OCI-LY3 (cell line): ENCODE measurements at regions not wholly inside any gene's neighbourhood (a gene's known extent, or its start where the extent isn't known, plus 50 kb on each side); places are given as distances from the start of the nearest gene placed in this dataset.

Experiments
- H2AFZ ChIP-seq: fragments of 200-600, 300-600 bp; shearing (Covaris generic); 2 replicates; pipeline ENCODE4 v1.6.0; 2014; ENCODE audit warnings: antibody characterized with exemption, low read depth, low read length
- H3K27ac ChIP-seq: fragments of 200-600, 300-600 bp; sonication (generic); 2 replicates; pipeline ENCODE4 v1.5.1; 2014; ENCODE audit warnings: mild to moderate bottlenecking, low read length, moderate library complexity, mixed read lengths
- H3K27me3 ChIP-seq: fragments of 200-600, 300-600 bp; sonication (generic); 2 replicates; pipeline ENCODE4 v1.6.1; 2014; ENCODE audit warnings: low read depth, low read length, mixed read lengths
- H3K36me3 ChIP-seq: fragments of 200-600, 300-600 bp; sonication (generic); replicated peaks from 2 replicates; pipeline ENCODE3; 2014; ENCODE audit warnings: low read depth, low read length, mixed read lengths
- H3K4me1 ChIP-seq: fragments of 300-600, 200-600 bp; sonication (generic); 2 replicates; pipeline ENCODE4 v1.6.1; 2014; ENCODE audit warnings: low read length, mixed read lengths
- H3K4me2 ChIP-seq: fragments of 200-600, 300-600 bp; sonication (generic); 2 replicates; pipeline ENCODE4 v1.6.1; 2014; ENCODE audit warnings: low read length, mixed read lengths
- H3K4me3 ChIP-seq: fragments of 300-600, 200-600 bp; sonication (generic); 2 replicates; pipeline ENCODE4 v1.5.1; 2014; ENCODE audit warnings: antibody characterized with exemption, mild to moderate bottlenecking, low read length, moderate library complexity
- H3K79me2 ChIP-seq: fragments of 300-600, 200-600 bp; shearing (Covaris generic); 2 replicates; pipeline ENCODE4 v1.6.1; 2014; ENCODE audit warnings: mild to moderate bottlenecking, low read length, mixed read lengths
- H3K9ac ChIP-seq: fragments of 300-600, 200-600 bp; shearing (Covaris generic); 2 replicates; pipeline ENCODE4 v1.6.0; 2014; ENCODE audit warnings: mild to moderate bottlenecking, low read length, moderate library complexity
- H3K9me3 ChIP-seq: fragments of 200-600, 300-600 bp; shearing (Covaris generic); 2 replicates; pipeline ENCODE4 v1.6.1; 2014; ENCODE audit warnings: low read length, mixed read lengths; ENCODE audit not compliant: insufficient read depth
- H4K20me1 ChIP-seq: fragments of 200-600, 300-600 bp; sonication (generic); 2 replicates; pipeline ENCODE4 v1.6.1; 2016; ENCODE audit warnings: low read length, mixed read lengths; ENCODE audit not compliant: insufficient read depth
- EZH2phosphoT487 ChIP-seq: fragments of 200-600 bp; shearing (Covaris generic); IDR thresholded peaks from 2 replicates; pipeline ENCODE4 v1.6.1; 2018; ENCODE audit warnings: antibody characterized with exemption, mixed run types, low read depth
- TF ChIP-seq, protein P1 (sequence below): fragments of 200-600, 300-600 bp; sonication (generic); IDR thresholded peaks from 2 replicates; pipeline ENCODE4 v1.5.1; 2014; ENCODE audit warnings: antibody characterized with exemption, low read length, low read depth

DNA sequence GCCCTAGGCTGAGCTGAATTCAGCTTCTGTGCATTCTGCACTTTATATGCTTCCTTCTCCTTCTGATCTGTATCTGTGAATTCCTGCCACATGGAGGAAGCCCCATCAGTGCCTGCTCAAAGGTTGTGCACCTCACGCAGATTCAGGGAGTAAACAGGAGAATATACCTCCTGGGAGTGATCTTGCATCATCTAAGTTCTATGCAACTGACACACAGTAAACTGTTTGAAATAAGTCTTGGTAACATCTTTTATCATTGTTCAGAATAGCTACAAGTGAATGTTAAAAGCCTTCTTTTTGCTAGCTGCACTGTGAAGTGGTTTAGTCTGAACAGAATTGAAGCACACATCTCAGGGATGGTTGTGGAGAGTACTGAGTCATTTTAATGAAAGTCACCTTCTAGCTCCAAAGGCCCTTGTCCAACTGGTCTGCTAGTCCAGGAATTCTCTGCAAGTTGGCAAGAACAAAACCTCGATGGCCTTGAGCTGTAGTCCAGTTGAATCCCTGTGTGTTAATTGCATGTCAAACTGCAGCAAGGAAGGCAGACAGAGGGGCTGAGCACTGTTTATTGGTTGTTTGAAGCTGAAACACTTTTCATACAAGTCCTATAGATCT lies 215.0 kb downstream of the WNT5A start:
- no peaks in the 10 kb centered on the region for H3K4me1 ChIP-seq
- no peaks in the 10 kb centered on the region for H3K9me3 ChIP-seq
- no peak overlapping the region for H3K4me2 ChIP-seq
- no peaks in the 10 kb centered on the region for H4K20me1 ChIP-seq
- H3K36me3 ChIP-seq: no peaks in the 10 kb centered on the region
- peaks cover 8% of the 10 kb centered on the region for H3K27me3 ChIP-seq
- H2AFZ ChIP-seq: no peak overlapping the region
- no peak overlapping the region for H3K27ac ChIP-seq
- no peak for TF ChIP-seq EZH2phosphoT487
- TF ChIP-seq, protein P1, sequence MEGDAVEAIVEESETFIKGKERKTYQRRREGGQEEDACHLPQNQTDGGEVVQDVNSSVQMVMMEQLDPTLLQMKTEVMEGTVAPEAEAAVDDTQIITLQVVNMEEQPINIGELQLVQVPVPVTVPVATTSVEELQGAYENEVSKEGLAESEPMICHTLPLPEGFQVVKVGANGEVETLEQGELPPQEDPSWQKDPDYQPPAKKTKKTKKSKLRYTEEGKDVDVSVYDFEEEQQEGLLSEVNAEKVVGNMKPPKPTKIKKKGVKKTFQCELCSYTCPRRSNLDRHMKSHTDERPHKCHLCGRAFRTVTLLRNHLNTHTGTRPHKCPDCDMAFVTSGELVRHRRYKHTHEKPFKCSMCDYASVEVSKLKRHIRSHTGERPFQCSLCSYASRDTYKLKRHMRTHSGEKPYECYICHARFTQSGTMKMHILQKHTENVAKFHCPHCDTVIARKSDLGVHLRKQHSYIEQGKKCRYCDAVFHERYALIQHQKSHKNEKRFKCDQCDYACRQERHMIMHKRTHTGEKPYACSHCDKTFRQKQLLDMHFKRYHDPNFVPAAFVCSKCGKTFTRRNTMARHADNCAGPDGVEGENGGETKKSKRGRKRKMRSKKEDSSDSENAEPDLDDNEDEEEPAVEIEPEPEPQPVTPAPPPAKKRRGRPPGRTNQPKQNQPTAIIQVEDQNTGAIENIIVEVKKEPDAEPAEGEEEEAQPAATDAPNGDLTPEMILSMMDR: no peak
- no peaks in the 10 kb centered on the region for H3K79me2 ChIP-seq
- H3K9ac ChIP-seq: no peak overlapping the region
- no peak overlapping the region for H3K4me3 ChIP-seq

DNA sequence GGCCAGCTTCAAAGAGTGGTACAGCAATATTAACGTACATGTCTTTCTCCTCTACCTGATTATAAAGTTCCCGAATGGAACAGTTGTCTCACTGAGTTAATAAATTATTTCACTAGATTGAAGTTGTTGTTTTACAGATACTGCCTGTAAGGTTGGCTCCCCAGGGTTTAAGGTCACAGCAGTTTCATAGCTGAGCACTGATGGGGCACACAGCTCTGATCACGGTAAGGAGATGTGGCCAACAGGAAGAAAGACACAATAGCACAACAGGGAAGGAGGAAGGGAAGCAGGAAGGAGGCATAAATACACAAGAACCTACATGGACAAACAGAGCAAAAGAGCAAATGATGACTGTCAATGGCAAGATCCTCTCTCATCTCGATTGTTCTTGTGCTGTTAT lies 215.6 kb downstream of the WNT5A start:
- Histone ChIP-seq H2AFZ (no peak overlapping the region), H3K79me2 (no peaks in the 10 kb centered on the region), H3K4me3 (no peak overlapping the region), H3K4me1 (no peaks in the 10 kb centered on the region), H4K20me1 (no peaks in the 10 kb centered on the region), H3K36me3 (no peaks in the 10 kb centered on the region), H3K27me3 (peaks cover 8% of the 10 kb centered on the region), H3K27ac (no peak overlapping the region), H3K9ac (no peak overlapping the region), H3K9me3 (no peaks in the 10 kb centered on the region), H3K4me2 (no peak overlapping the region)
- no peak for TF ChIP-seq EZH2phosphoT487
- TF ChIP-seq, protein P1: no peak

DNA sequence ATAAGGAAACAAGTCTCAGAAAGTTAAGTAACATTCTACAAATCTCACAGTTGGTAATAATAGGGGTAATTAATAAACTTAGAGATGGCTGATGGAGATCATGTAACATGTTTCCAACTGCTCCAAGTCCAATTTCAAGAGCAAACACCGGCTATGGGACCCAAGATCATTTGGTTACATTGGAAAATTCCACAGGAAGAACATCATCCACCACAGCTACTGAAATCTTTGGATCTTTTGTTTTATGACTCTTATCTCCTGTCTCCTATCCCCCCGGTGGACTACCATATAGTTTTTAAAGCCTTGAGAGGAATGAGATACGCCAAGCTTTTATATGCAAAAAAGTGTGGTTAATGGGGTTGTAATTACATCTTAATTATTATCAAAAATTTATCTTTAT lies 216.1 kb downstream of the WNT5A start:
- no peak overlapping the region for H3K27ac ChIP-seq
- H4K20me1 ChIP-seq: no peaks in the 10 kb centered on the region
- no peaks in the 10 kb centered on the region for H3K4me1 ChIP-seq
- H3K9ac ChIP-seq: no peak overlapping the region
- no peak overlapping the region for H3K4me3 ChIP-seq
- peaks cover 8% of the 10 kb centered on the region for H3K27me3 ChIP-seq
- no peak for TF ChIP-seq EZH2phosphoT487
- TF ChIP-seq, protein P1: no peak
- H2AFZ ChIP-seq: no peak overlapping the region
- H3K79me2 ChIP-seq: no peaks in the 10 kb centered on the region
- H3K9me3 ChIP-seq: no peaks in the 10 kb centered on the region
- H3K4me2 ChIP-seq: no peak overlapping the region
- H3K36me3 ChIP-seq: no peaks in the 10 kb centered on the region

DNA sequence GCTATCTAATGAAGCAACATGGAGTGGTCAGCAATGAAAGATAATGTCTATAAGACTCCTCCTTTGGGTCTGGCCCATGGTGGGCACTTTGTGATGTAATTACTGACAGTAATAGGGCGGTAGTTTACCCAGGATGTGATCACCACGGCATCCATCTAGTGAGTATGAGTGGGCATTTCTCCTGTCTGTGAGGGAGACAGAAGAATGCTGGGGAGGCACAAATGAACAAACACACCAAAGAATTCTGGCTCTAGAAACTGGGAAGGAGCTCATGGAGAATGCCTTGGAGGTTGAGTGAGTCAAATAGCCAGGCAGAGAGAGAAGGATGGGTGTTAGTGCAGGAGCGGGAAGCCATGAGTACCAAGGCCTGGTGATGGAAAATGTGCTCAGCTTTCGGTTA lies 217.5 kb downstream of the WNT5A start:
- peaks cover 11% of the 10 kb centered on the region for H3K27me3 ChIP-seq
- no peak overlapping the region for H3K4me3 ChIP-seq
- TF ChIP-seq, protein P1: no peak
- TF ChIP-seq EZH2phosphoT487: no peak
- no peak overlapping the region for H2AFZ ChIP-seq
- no peak overlapping the region for H3K9ac ChIP-seq
- H3K9me3 ChIP-seq: no peaks in the 10 kb centered on the region
- no peaks in the 10 kb centered on the region for H3K4me1 ChIP-seq
- H3K36me3 ChIP-seq: no peaks in the 10 kb centered on the region
- H3K79me2 ChIP-seq: no peaks in the 10 kb centered on the region
- no peak overlapping the region for H3K4me2 ChIP-seq
- no peak overlapping the region for H3K27ac ChIP-seq
- H4K20me1 ChIP-seq: no peaks in the 10 kb centered on the region
